Cortex of kidney (tissue), 1 donor: ENCODE measurements at regions not wholly inside any gene's neighbourhood (a gene's known extent, or its start where the extent isn't known, plus 50 kb on each side); places are given as distances from the start of the nearest gene placed in this dataset.

Experiments
- DNase-seq: peaks from one replicate; lab custom pipeline; 2025; lab: John Stamatoyannopoulos, UW

GRCh38 chr12:125271892-125272291 is 206.7 kb downstream of the AACS start:
- DNase-seq: no peak

- DNase-seq: no peak
Observed at GRCh38 chr12:125272383-125272933, 207.2 kb downstream of the AACS start.

- no peak for DNase-seq
Observed at GRCh38 chr12:125276567-125276966, 211.3 kb downstream of the AACS start.

- DNase-seq: no peak
Observed at GRCh38 chr12:125280482-125281377, 215.5 kb downstream of the AACS start.

- DNase-seq: no peak
Observed at GRCh38 chr12:125282921-125283320, 217.7 kb downstream of the AACS start.

GRCh38 chr12:125283521-125283920 is 218.3 kb downstream of the AACS start:
- DNase-seq: no peak

GRCh38 chr12:125284087-125284486 is 218.9 kb downstream of the AACS start:
- DNase-seq: no peak

- no peak for DNase-seq
Observed at GRCh38 chr12:125284945-125285685, 219.9 kb downstream of the AACS start.

GRCh38 chr12:125286005-125286727 is 220.9 kb downstream of the AACS start:
- DNase-seq: no peak

- DNase-seq: no peak
Observed at GRCh38 chr12:125287155-125287847, 222.1 kb downstream of the AACS start.

GRCh38 chr12:125288931-125289928 is 224.0 kb downstream of the AACS start:
- DNase-seq: no peak

- DNase-seq: no peak
Observed at GRCh38 chr12:125289970-125290369, 224.7 kb downstream of the AACS start.

- DNase-seq: no peak
Observed at GRCh38 chr12:125292700-125293099, 227.5 kb downstream of the AACS start.

- DNase-seq: no peak
Observed at GRCh38 chr12:125295550-125295949, 230.3 kb downstream of the AACS start.

- DNase-seq: no peak
Observed at GRCh38 chr12:125296701-125297100, 231.5 kb downstream of the AACS start.

- no peak for DNase-seq
Observed at GRCh38 chr12:125299840-125300239, 234.6 kb downstream of the AACS start.

GRCh38 chr12:125300249-125300648 is 235.0 kb downstream of the AACS start:
- no peak for DNase-seq

GRCh38 chr12:125303337-125303736 is 238.1 kb downstream of the AACS start:
- no peak for DNase-seq

- DNase-seq: no peak
Observed at GRCh38 chr12:125304029-125304428, 238.8 kb downstream of the AACS start.

GRCh38 chr12:125305231-125305630 is 240.0 kb downstream of the AACS start:
- DNase-seq: no peak
